ENCODE measurements at regions not wholly inside any gene's neighbourhood (a gene's known extent, or its start where the extent isn't known, plus 50 kb on each side); places are given as distances from the start of the nearest gene placed in this dataset.

GRCh38 chr16:86777381-86777946 lies 199.1 kb downstream of the FOXL1 start:
- DNase-seq, result no peak

- no peak for DNase-seq
Measured at GRCh38 chr16:86778108-86778745, 199.9 kb downstream of the FOXL1 start.

- DNase-seq, result no peak
Measured at GRCh38 chr16:86778978-86779377, 200.6 kb downstream of the FOXL1 start.

GRCh38 chr16:86781046-86781445 lies 202.7 kb downstream of the FOXL1 start:
- no peak for DNase-seq

GRCh38 chr16:86783636-86784626 lies 205.6 kb downstream of the FOXL1 start:
- no peak for DNase-seq

GRCh38 chr16:86786338-86786737 lies 208.0 kb downstream of the FOXL1 start:
- no peak for DNase-seq

GRCh38 chr16:86786994-86787393 lies 208.6 kb downstream of the FOXL1 start:
- DNase-seq, result no peak

- DNase-seq, result no peak
Measured at GRCh38 chr16:86787538-86787937, 209.2 kb downstream of the FOXL1 start.

GRCh38 chr16:86789621-86790051 lies 211.3 kb downstream of the FOXL1 start:
- DNase-seq, result no peak

- DNase-seq, result no peak
Measured at GRCh38 chr16:86791287-86792035, 213.1 kb downstream of the FOXL1 start.

- no peak for DNase-seq
Measured at GRCh38 chr16:86794216-86794864, 216.0 kb downstream of the FOXL1 start.

GRCh38 chr16:86797700-86798099 lies 219.4 kb downstream of the FOXL1 start:
- no peak for DNase-seq

GRCh38 chr16:86798247-86799041 lies 220.1 kb downstream of the FOXL1 start:
- no peak for DNase-seq

- no peak for DNase-seq
Measured at GRCh38 chr16:86799367-86799766, 221.0 kb downstream of the FOXL1 start.

- no peak for DNase-seq
Measured at GRCh38 chr16:86800894-86801293, 222.5 kb downstream of the FOXL1 start.

GRCh38 chr16:86802013-86802412 lies 223.7 kb downstream of the FOXL1 start:
- DNase-seq, result no peak

- DNase-seq, result no peak
Measured at GRCh38 chr16:86805188-86805587, 226.8 kb downstream of the FOXL1 start.

- no peak for DNase-seq
Measured at GRCh38 chr16:86806181-86806837, 228.0 kb downstream of the FOXL1 start.

- DNase-seq, result no peak
Measured at GRCh38 chr16:86806838-86807351, 228.5 kb downstream of the FOXL1 start.

GRCh38 chr16:86808863-86809444 lies 230.6 kb downstream of the FOXL1 start:
- DNase-seq, result no peak
